ENCODE measurements at regions not wholly inside any gene's neighbourhood (a gene's known extent, or its start where the extent isn't known, plus 50 kb on each side); places are given as distances from the start of the nearest gene placed in this dataset.

DNA sequence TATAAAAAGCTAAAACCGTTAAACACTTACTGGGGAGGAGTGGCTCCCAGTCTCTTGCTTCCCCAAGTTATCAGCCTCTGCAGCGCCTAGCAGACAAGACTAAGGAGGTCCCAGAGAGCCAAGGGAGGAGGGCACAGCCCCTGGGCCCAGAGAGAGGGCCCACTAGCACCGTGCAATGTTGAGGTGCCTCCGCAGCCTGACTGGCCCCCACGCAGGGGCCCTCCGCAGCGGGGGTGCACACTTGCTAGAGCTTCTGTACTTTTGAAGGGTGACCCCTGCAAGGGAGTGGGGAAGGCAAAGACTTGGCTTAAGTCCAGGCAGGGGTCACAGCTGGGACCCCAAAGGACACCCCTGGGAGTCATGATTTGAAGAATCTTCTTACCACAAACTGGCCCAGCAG lies 98.0 kb downstream of the ADAMTS15 start:
- Mint-ChIP-seq H3K4me3 (no peak overlapping the region), H3K9me3 (no peaks in the 10 kb centered on the region), H3K27me3 (peaks cover 11% of the 10 kb centered on the region), H3K36me3 (no peaks in the 10 kb centered on the region), H3K4me1 (no peaks in the 10 kb centered on the region), H3K27ac (no peak overlapping the region)
- CTCF ChIA-PET = no interaction called here
- no peak for DNase-seq

DNA sequence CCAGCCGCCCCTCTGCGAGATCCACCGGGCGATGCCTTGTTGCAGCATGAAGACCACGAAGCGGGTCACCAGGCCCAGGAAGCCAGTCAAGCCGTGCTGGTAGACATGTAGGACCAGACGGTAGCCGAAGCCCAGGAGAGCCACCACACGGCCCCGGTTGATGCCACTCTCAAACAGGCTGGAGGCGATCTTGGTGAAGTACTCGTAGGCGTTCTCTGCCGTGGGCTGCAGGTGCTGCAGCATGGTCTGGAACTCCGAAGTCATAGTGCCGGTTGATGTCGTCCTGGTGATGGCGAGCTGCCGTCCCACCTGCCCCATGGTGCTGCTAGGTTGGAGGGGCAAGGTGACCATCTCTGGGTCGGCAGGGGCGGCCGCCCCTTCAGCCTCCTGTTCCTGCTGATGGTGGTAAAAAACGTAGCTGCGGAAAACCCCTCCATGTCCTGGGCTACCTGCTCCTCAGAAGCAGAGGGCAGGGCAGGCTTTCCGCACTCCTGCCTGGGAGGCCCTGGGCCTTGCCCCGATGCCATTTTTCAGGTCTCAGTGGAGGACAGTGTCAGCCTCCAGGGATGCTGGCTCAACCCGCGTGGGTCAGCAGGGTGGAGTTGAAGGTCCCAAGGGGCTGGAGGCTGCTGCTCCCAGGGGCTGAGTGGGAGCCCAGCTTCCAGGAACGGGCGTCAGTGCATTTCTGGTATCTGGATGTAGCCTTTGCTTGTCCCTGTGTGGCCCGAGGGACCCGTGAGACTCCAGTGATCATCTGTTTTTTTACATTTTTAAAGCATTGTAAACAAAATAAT lies 98.7 kb downstream of the ADAMTS15 start:
- Mint-ChIP-seq H3K4me1 (no peaks in the 10 kb centered on the region), H3K27ac (no peak overlapping the region), H3K9me3 (no peaks in the 10 kb centered on the region), H3K4me3 (no peak overlapping the region), H3K36me3 (no peaks in the 10 kb centered on the region), H3K27me3 (peaks cover 11% of the 10 kb centered on the region)
- CTCF ChIA-PET = no interaction called here
- no peak for DNase-seq

DNA sequence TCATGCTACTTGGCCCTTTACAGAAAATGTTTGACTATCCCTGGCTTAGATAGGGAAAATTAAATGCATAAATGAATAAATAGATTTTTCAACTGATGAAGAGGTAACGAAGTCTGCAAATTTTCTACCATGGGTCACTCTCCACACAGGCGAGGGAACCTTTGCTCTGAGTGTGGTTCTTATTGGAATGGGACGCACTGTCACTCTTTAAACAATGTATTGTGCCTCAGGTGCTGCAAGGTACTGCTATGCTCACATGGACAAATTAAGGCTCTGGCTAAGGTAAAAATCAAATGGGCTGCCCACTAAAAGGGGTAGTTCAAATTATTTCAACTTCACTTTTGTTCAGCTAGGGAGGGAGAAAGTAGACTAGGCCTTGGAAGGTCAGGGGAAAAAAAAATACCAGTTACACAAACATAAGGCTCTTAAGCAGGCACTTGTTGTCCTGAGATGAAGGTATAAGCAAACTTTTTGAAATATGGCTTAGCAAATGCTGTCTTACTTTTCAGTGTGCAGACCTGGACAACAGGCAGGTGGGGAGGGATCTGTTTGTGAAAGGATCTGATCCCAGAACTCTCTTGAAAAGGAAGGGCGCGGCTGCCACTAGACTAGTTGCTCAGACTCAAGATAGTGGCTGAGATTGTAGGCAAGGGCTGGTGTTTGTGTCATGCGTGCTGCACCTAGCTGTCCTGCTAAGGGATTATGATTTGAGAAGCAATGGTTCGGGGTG lies 99.5 kb downstream of the ADAMTS15 start:
- Mint-ChIP-seq H3K27ac (no peak overlapping the region), H3K9me3 (no peaks in the 10 kb centered on the region), H3K27me3 (peaks cover 6% of the 10 kb centered on the region), H3K4me3 (no peak overlapping the region), H3K36me3 (no peaks in the 10 kb centered on the region), H3K4me1 (no peaks in the 10 kb centered on the region)
- CTCF ChIA-PET = interaction anchor here (1.6 kb wide), 1 partner anchor 115 kb away, joined by 4 read pairs; no protein-coding TSS in a partner anchor
- no peak for DNase-seq

DNA sequence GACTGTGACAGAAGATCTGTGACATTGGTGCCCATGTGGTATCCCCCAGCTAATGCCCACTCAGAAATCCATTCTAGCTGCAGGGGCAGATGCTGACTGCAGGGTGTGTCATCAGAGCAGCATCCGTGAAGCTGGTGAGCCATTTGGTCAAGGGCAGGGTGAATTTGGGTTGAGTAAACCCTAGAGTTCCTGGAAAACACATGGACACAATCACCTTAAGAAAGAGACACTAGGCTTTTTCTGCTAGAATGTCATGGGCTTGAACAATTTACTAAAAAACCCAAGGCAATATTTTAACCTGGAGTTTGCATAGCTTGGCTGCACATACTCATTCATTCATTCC lies 100.0 kb downstream of the ADAMTS15 start:
- DNase-seq = no peak
- Mint-ChIP-seq H3K9me3 (no peaks in the 10 kb centered on the region), H3K4me1 (no peaks in the 10 kb centered on the region), H3K36me3 (no peaks in the 10 kb centered on the region), H3K27ac (no peak overlapping the region), H3K27me3 (peaks cover 4% of the 10 kb centered on the region), H3K4me3 (no peak overlapping the region)
- CTCF ChIA-PET = interaction anchor here (1.6 kb wide), 1 partner anchor 115 kb away, joined by 4 read pairs; no protein-coding TSS in a partner anchor

DNA sequence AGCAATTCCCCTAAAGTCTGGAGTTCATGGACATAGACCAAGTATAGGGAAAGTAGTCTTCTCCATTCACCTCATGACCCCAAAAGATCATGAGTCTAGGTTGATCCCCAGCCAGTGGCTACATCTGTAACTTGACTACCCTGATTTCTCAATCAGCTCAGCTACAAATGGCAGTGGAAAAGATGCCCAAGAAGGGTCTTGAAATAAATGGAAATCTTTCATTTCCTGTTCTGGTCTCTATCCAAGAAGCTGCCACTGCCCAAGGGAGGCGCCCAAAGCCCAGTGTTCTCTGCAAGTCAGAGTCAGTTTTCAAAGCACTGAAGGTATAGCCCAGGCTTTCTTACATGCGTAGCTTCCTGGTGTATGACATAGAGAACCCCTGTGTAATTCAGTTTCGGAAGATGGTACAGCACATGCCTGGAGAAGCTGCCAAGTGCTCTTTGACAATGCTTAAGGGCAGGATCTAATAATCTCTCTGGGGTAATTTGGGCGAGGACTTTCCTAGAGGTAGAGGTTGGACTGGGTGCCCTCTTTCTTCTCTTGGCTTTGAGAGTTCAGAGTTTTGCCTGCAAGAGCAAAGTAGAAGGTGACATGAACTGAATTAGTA lies 101.1 kb downstream of the ADAMTS15 start:
- H3K27me3 Mint-ChIP-seq = peaks cover 6% of the 10 kb centered on the region
- H3K36me3 Mint-ChIP-seq = no peaks in the 10 kb centered on the region
- CTCF ChIA-PET = interaction anchor here (1.6 kb wide), 1 partner anchor 116 kb away, joined by 4 read pairs; no protein-coding TSS in a partner anchor
- no peaks in the 10 kb centered on the region for H3K4me1 Mint-ChIP-seq
- no peak overlapping the region for H3K4me3 Mint-ChIP-seq
- no peak overlapping the region for H3K27ac Mint-ChIP-seq
- H3K9me3 Mint-ChIP-seq = no peaks in the 10 kb centered on the region
- DNase-seq = no peak

DNA sequence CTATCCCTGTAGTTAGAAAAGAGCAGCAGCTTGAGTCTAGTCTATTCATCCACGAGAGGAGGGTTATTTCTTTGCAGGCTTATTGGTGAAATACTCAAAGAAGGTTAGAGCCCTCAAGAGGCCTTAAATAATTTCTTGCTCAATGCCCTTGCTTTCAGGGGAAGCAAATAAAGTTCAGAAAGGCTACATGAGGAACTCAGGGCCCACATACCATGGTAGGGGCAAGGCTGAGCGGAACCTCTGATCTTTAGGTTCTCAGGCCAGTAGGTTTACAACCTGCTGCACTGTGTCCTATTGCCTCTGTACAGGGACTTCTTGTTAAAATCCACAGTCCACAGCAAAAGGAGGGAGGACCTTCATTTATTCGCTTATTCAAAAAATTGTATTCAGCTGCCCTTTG lies 101.7 kb downstream of the ADAMTS15 start:
- CTCF ChIA-PET = no interaction called here
- Mint-ChIP-seq H3K9me3 (no peaks in the 10 kb centered on the region), H3K4me3 (no peak overlapping the region), H3K36me3 (no peaks in the 10 kb centered on the region), H3K27me3 (peaks cover 8% of the 10 kb centered on the region), H3K4me1 (no peaks in the 10 kb centered on the region), H3K27ac (no peak overlapping the region)
- DNase-seq = no peak

DNA sequence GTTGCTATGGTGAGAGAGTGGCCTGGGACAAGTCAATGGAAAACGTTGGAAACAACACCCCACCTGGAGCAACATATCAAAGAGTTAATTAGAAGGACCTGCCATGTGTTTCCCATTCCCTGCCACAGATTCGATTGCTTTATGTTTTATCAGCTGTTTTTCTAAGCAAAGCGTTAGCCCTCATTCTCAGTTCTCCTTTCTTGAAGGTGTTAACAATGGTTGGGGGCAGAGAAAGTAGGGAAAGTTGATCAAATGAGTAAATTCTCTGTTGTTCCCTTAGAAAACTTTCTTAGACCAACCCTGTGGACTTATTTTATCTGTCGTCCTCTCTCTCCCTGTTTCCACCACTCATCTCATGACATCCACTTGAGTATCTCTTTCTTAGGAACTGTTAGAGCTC lies 102.5 kb downstream of the ADAMTS15 start:
- H3K4me3 Mint-ChIP-seq = no peak overlapping the region
- no peaks in the 10 kb centered on the region for H3K4me1 Mint-ChIP-seq
- no peaks in the 10 kb centered on the region for H3K36me3 Mint-ChIP-seq
- CTCF ChIA-PET = no interaction called here
- H3K27ac Mint-ChIP-seq = no peak overlapping the region
- no peaks in the 10 kb centered on the region for H3K9me3 Mint-ChIP-seq
- DNase-seq = no peak
- peaks cover 8% of the 10 kb centered on the region for H3K27me3 Mint-ChIP-seq

DNA sequence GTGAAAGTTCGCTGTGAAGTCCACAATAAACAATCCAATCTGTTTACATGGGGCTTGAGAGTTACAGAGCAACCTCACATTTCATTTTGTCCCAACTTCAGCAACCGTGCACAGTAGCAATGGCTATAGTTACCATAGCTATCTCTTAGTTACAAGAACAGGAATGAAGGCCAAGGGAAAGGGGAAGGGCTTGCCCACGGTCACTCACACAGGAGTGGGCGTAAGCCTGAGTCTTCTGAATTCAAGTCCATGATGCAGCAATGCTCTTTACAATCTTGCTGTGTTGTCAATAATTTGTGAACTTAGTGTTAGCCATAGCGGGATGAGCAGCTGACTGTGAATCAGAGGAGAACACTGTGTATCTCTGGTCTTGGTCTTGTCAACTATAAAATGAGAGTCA lies 102.9 kb downstream of the ADAMTS15 start:
- Mint-ChIP-seq H3K27ac (no peak overlapping the region), H3K27me3 (peaks cover 8% of the 10 kb centered on the region), H3K4me3 (no peak overlapping the region), H3K36me3 (no peaks in the 10 kb centered on the region), H3K4me1 (no peaks in the 10 kb centered on the region), H3K9me3 (no peaks in the 10 kb centered on the region)
- no peak for DNase-seq
- CTCF ChIA-PET = no interaction called here

DNA sequence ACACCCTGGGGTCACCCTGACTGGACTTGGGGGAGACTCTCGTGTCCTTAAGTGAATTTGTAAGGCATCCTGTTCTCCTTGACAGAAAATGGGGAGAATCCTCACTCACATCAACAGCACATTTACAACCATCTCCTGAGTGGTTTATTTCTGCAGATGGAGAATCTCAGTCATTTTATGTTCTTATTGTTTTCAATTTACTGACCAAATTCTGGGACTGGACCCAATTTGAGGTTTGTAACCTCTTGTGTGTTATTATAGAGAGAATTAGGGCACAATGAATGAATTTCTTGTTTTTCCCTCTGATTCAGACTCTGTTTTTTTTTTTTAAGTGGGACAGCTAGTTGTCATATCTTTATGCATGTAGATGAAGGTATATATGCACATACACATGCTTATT lies 104.9 kb downstream of the ADAMTS15 start:
- no peak overlapping the region for H3K4me3 Mint-ChIP-seq
- H3K36me3 Mint-ChIP-seq = no peaks in the 10 kb centered on the region
- no peaks in the 10 kb centered on the region for H3K4me1 Mint-ChIP-seq
- H3K27ac Mint-ChIP-seq = no peak overlapping the region
- no peak for DNase-seq
- H3K27me3 Mint-ChIP-seq = peaks cover 6% of the 10 kb centered on the region
- CTCF ChIA-PET = no interaction called here
- no peaks in the 10 kb centered on the region for H3K9me3 Mint-ChIP-seq

DNA sequence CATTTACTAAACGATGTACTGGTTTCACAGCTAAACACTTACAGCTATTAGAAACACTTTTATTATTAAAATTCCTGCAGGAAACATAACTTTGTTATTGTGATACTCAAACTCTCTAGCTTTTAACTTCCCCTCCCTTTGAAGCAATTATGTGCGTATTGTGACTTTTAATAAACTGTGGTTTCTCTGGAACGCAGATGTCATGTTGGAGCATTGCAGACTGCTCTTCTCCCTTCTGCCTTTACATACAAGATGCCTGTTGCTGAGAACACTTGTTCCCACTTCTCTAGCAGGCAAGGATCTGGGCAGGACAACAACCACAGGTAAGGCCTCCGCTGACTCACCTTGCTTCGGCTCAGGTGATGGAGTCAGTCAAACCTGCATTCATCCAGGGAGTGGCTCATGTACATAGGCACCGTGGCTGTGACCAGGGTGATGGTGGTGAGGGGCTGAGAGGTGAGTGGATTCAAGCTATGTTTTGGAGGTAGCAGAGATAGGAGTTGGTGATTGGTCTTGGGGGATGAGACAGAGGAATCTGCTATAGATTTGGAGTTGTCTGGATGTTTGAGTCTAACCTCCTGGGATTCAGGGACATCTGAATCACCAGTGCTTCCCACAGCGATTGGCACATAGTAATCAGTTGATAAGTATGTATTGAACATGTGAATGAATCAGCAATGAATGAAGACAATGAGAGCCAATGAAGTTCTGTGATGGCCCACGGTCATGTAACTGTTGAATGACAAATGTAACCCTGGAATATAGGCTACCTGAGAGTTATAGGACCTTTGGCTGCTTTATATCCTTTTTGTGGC lies 106.0 kb downstream of the ADAMTS15 start:
- H3K4me3 Mint-ChIP-seq = no peak overlapping the region
- no peaks in the 10 kb centered on the region for H3K36me3 Mint-ChIP-seq
- no peak for DNase-seq
- peaks cover 4% of the 10 kb centered on the region for H3K27me3 Mint-ChIP-seq
- no peak overlapping the region for H3K27ac Mint-ChIP-seq
- H3K4me1 Mint-ChIP-seq = no peaks in the 10 kb centered on the region
- CTCF ChIA-PET = no interaction called here
- H3K9me3 Mint-ChIP-seq = no peaks in the 10 kb centered on the region

DNA sequence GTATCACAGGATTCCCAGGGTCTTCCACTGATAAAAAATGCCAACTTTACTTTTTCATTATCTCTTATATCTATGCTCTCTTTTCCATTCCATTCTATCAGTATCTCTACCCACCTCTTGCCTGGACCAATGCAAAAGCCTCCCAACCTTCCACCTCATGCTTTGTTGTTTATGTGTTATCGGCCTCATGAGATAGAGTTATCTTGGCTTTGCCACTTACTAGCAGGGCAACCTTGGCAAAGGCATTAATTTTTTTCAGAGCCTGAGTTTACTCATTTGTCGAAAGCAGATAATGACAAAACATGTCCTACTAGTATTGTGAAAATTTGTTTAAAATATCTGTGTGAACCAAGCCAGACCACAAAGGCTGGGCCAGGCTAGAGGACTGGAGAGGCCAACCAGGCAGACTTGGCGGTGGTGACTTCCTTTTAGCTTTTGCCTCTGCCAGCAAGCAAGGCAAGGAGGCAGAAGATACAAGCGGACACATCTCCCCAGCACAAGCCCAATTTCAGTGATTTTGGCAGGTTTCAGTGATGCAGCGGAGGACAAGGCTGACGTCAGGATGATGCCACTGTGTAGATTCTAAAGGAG lies 106.9 kb downstream of the ADAMTS15 start:
- no peaks in the 10 kb centered on the region for H3K4me1 Mint-ChIP-seq
- H3K4me3 Mint-ChIP-seq = no peak overlapping the region
- CTCF ChIA-PET = no interaction called here
- H3K9me3 Mint-ChIP-seq = no peaks in the 10 kb centered on the region
- H3K27ac Mint-ChIP-seq = no peak overlapping the region
- peaks cover 4% of the 10 kb centered on the region for H3K27me3 Mint-ChIP-seq
- no peak for DNase-seq
- no peaks in the 10 kb centered on the region for H3K36me3 Mint-ChIP-seq

DNA sequence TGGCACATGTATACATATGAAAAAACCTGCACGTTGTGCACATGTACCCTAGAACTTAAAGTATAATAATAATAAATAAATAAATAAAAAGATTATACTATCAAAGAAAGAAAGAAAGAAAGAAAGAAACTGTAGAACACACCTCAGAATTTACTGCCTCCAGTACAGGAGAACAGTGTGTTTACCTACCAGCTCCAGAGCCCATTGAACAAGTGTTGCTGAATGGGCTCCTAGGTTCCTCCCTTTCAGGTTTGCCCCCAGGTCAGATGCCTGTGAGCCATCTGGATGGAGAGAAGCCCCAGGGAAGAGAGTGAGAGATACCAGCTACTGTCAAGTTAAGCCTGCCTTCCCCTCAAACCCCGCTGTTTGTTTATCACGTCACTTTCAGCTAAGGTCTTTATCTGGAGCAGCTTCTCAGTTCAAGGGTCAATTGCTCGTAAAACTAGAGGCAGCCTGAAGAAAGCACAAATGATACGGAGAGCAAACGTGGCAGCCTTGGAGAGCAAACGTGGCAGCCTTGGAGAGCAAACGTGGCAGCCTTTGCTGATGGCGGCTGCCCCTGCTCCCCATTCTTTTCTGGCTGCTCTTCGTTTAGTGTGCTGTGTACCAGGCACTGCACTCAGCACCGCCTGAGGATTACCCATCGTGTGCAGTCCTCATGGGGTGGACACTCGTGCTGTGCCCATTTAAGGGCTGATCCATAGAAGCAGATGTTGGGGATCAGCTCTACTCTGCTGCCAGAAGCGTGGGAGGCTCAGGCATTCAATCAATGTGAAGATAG lies 111.7 kb downstream of the ADAMTS15 start:
- H3K9me3 Mint-ChIP-seq = no peaks in the 10 kb centered on the region
- CTCF ChIA-PET = interaction anchor here (1.2 kb wide), 1 partner anchor 125 kb away, joined by 4 read pairs; no protein-coding TSS in a partner anchor
- no peaks in the 10 kb centered on the region for H3K27me3 Mint-ChIP-seq
- no peak overlapping the region for H3K27ac Mint-ChIP-seq
- no peaks in the 10 kb centered on the region for H3K4me1 Mint-ChIP-seq
- no peaks in the 10 kb centered on the region for H3K36me3 Mint-ChIP-seq
- no peak for DNase-seq
- no peak overlapping the region for H3K4me3 Mint-ChIP-seq

DNA sequence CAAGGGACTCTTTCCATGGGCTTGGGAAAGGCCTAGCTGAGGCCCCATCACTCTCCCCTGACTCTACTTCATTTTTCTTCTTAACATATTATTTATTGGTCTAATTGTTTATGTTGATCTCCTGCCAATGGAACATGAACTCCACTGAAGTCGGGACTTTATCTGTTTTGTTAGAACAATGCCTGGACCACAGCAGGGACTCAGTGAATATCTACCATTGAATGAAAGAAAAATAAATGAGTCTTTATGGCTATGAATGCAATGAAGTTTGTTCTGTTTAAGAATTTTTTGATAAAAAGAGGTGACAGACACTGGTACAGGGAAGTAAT lies 112.3 kb downstream of the ADAMTS15 start:
- H3K36me3 Mint-ChIP-seq = no peaks in the 10 kb centered on the region
- no peak for DNase-seq
- no peak overlapping the region for H3K4me3 Mint-ChIP-seq
- no peaks in the 10 kb centered on the region for H3K4me1 Mint-ChIP-seq
- no peaks in the 10 kb centered on the region for H3K27me3 Mint-ChIP-seq
- H3K27ac Mint-ChIP-seq = no peak overlapping the region
- no peaks in the 10 kb centered on the region for H3K9me3 Mint-ChIP-seq
- CTCF ChIA-PET = interaction anchor here (1.2 kb wide), 1 partner anchor 126 kb away, joined by 4 read pairs; no protein-coding TSS in a partner anchor

All from activated naive CD4-positive, alpha-beta T cell treated with anti-CD3 and anti-CD28 coated beads, Interleukin-2, amount 10 ng/mL, durations not matched to agents 7 days and 5 days (primary cell).